DND-41 (cell line): ENCODE measurements at regions not wholly inside any gene's neighbourhood (a gene's known extent, or its start where the extent isn't known, plus 50 kb on each side); places are given as distances from the start of the nearest gene placed in this dataset.

ENCODE experiments used
- EZH2 ChIP-seq: IDR thresholded peaks from 3 replicates; pipeline ENCODE4 v1.6.1; 2012; ENCODE audit warnings: borderline replicate concordance, low read depth, mild to moderate bottlenecking, moderate library complexity, low read length, inconsistent platforms; ENCODE audit not compliant: severe bottlenecking
- TF ChIP-seq, protein P1 (sequence below): IDR thresholded peaks from 2 replicates; pipeline ENCODE4 v1.5.1; 2012; ENCODE audit warnings: borderline replicate concordance, low read length, moderate library complexity, mild to moderate bottlenecking; ENCODE audit not compliant: poor library complexity, severe bottlenecking; ENCODE audit errors: extremely low read depth

DNA sequence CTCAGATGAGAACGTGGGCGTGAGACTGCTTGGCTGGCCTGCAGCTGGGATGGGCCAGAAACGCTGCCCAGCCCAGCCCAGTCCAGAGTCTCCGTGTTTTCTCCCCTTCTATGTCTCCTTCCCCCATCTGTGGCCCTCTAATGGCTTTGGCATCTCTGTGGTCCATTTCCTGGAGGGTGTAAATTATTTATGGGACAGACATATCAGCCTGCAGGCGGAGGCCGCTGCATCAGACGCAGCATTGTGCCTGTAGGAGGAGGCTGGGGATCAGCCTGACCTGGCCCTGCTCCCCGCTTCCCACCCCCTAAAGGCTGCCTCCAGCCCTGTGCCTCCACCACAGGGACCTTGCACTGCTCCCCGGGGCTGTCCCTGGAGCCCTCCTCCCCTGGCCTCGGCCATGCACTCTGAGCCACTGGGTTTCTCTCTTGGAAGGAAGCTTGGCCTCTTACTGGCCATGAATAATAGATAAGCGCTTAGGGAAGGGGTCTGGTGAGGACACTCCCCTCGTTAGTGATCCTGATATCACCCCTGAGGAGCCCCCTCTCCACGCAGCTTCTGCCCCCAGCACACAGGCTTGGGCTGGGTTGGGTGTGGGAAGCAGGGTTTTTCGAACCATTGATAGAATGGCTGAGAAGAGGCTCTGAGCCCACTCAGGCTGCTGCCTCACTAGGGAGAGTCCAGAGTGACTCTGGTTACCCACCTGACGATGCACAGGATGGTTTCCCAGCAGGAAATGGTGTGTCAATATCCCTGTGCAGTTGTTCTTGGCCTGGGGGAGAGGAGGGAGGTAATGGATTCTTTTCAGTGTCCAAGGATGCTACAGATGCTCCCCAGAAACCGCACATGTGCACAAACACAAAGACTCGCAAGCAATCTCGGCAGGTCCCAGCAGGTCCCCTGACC lies 185.5 kb downstream of the MYCN start:
- TF ChIP-seq, protein P1, sequence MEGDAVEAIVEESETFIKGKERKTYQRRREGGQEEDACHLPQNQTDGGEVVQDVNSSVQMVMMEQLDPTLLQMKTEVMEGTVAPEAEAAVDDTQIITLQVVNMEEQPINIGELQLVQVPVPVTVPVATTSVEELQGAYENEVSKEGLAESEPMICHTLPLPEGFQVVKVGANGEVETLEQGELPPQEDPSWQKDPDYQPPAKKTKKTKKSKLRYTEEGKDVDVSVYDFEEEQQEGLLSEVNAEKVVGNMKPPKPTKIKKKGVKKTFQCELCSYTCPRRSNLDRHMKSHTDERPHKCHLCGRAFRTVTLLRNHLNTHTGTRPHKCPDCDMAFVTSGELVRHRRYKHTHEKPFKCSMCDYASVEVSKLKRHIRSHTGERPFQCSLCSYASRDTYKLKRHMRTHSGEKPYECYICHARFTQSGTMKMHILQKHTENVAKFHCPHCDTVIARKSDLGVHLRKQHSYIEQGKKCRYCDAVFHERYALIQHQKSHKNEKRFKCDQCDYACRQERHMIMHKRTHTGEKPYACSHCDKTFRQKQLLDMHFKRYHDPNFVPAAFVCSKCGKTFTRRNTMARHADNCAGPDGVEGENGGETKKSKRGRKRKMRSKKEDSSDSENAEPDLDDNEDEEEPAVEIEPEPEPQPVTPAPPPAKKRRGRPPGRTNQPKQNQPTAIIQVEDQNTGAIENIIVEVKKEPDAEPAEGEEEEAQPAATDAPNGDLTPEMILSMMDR: no peak
- TF ChIP-seq EZH2: no peak
